ENCODE measurements at regions not wholly inside any gene's neighbourhood (a gene's known extent, or its start where the extent isn't known, plus 50 kb on each side); places are given as distances from the start of the nearest gene placed in this dataset.
A peak's percentile ranks its signal among the peaks of the same experiment; 100 is the strongest.

DNA sequence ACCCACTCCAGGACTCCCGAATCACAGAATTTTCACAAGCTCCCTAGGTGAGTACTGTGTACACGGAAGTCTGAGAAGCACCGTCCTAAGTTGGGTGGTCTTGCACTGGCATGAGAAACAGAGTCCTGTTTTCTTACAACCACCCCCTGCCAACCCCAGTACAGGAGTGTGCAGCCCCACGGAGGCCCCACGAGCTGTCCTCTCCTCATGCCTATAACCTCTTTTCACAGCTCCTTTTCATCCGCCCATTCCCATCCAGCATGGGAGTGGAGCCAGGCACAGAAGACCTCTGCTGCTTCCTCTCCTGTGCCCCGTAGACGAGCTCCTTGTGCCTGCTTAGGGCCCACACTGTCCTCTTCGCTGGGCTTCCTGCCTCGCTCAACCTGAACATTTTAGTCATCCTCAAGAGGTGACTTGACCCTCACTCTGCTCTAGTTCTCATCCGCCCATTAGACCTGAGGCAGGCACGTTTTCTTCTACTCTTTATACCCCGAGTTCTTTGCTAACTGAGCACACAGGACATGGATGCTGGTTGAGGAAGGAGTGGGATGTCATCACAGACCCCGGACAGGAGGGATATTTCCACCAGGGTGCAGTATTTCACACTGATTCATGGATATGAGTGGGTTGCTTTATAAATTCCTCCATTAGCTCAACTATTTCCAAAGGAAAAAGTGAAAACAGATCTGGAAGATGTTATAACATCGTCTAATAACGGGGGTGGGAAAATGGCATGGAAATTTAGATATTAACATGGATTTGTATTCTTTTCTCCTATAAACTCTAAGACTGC, 160.5 kb downstream of the TTLL2 start:
- Histone ChIP-seq H3K9me2 (ENCODE audit: insufficient read depth, low read length) (no peaks in the 10 kb centered on the region), H3K4me2 (ENCODE audit: low read length) (no peak overlapping the region), H3K27ac (ENCODE audit: low read depth, low read length, poor library complexity, severe bottlenecking) (no peak overlapping the region), H4K20me1 (ENCODE audit: insufficient read depth, low read length) (no peaks in the 10 kb centered on the region), H2AFZ (ENCODE audit: low read length) (no peak overlapping the region), H3K79me2 (ENCODE audit: insufficient read depth, low read depth, low read length) (no peaks in the 10 kb centered on the region), H3K9me3 (ENCODE audit: low read length) (no peaks in the 10 kb centered on the region), H3K4me3 (ENCODE audit: low read depth, low read length, poor library complexity, severe bottlenecking) (no peak overlapping the region), H3K4me1 (ENCODE audit: insufficient read depth, low read length, poor library complexity, severe bottlenecking) (no peaks in the 10 kb centered on the region), H3K36me3 (ENCODE audit: insufficient read depth, low read length) (no peaks in the 10 kb centered on the region)
- no TSS peak for BruUV-seq (replicated peaks)
- TF ChIP-seq, protein P1, sequence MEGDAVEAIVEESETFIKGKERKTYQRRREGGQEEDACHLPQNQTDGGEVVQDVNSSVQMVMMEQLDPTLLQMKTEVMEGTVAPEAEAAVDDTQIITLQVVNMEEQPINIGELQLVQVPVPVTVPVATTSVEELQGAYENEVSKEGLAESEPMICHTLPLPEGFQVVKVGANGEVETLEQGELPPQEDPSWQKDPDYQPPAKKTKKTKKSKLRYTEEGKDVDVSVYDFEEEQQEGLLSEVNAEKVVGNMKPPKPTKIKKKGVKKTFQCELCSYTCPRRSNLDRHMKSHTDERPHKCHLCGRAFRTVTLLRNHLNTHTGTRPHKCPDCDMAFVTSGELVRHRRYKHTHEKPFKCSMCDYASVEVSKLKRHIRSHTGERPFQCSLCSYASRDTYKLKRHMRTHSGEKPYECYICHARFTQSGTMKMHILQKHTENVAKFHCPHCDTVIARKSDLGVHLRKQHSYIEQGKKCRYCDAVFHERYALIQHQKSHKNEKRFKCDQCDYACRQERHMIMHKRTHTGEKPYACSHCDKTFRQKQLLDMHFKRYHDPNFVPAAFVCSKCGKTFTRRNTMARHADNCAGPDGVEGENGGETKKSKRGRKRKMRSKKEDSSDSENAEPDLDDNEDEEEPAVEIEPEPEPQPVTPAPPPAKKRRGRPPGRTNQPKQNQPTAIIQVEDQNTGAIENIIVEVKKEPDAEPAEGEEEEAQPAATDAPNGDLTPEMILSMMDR (conservative IDR thresholded peaks at IDR 0.05; ENCODE audit: low read length): peak; percentile 59
- TF ChIP-seq EZH2phosphoT487 (IDR thresholded peaks at IDR 0.05; ENCODE audit: borderline replicate concordance, low read depth, low read length): no peak
- intact Hi-C loops (cut with micrococcal nuclease; ENCODE audit: unreplicated experiment): no loop called here
- POLR2A ChIA-PET: interaction anchor here (0.6 kb wide), 1 partner anchor 426 kb away, joined by 3 read pairs; no protein-coding TSS in a partner anchor
- CTCF ChIA-PET (ENCODE audit: unreplicated experiment): no interaction called here
- DNase-seq (ENCODE audit: low spot score): no peak

GRCh38 chr6:167487749-167488664, 163.1 kb downstream of the TTLL2 start:
- ChIA-PET CTCF (ENCODE audit: unreplicated experiment) (no interaction called here), POLR2A (interaction anchor here (1.1 kb wide), 1 partner anchor 8 kb away, joined by 3 read pairs; no protein-coding TSS in a partner anchor)
- no peaks in the 10 kb centered on the region for H3K9me3 ChIP-seq (ENCODE audit: low read length)
- no TSS peak for BruUV-seq (replicated peaks)
- intact Hi-C loops (cut with micrococcal nuclease; ENCODE audit: unreplicated experiment): no loop called here
- H3K79me2 ChIP-seq (ENCODE audit: insufficient read depth, low read depth, low read length): no peaks in the 10 kb centered on the region
- H3K27ac ChIP-seq (ENCODE audit: low read depth, low read length, poor library complexity, severe bottlenecking): no peak overlapping the region
- H2AFZ ChIP-seq (ENCODE audit: low read length): no peak overlapping the region
- H3K4me3 ChIP-seq (ENCODE audit: low read depth, low read length, poor library complexity, severe bottlenecking): no peak overlapping the region
- H3K4me1 ChIP-seq (ENCODE audit: insufficient read depth, low read length, poor library complexity, severe bottlenecking): no peaks in the 10 kb centered on the region
- TF ChIP-seq EZH2phosphoT487 (IDR thresholded peaks at IDR 0.05; ENCODE audit: borderline replicate concordance, low read depth, low read length): no peak
- TF ChIP-seq, protein P1 (conservative IDR thresholded peaks at IDR 0.05; ENCODE audit: low read length): no peak
- no peak for DNase-seq (ENCODE audit: low spot score)
- H3K4me2 ChIP-seq (ENCODE audit: low read length): no peak overlapping the region
- no peaks in the 10 kb centered on the region for H4K20me1 ChIP-seq (ENCODE audit: insufficient read depth, low read length)
- H3K9me2 ChIP-seq (ENCODE audit: insufficient read depth, low read length): no peaks in the 10 kb centered on the region
- no peaks in the 10 kb centered on the region for H3K36me3 ChIP-seq (ENCODE audit: insufficient read depth, low read length)
